HUES48 (cell line): ENCODE measurements at regions not wholly inside any gene's neighbourhood (a gene's known extent, or its start where the extent isn't known, plus 50 kb on each side); places are given as distances from the start of the nearest gene placed in this dataset.

Experiments used
- H3K27ac ChIP-seq: one replicate; pipeline ENCODE4 v1.7.0; 2013; ENCODE audit warnings: low read depth, low read length, inconsistent platforms
- H3K27me3 ChIP-seq: 2 replicates; pipeline ENCODE4 v1.6.1; 2013; ENCODE audit warnings: mild to moderate bottlenecking, low read length; ENCODE audit not compliant: control insufficient read depth, insufficient read depth
- H3K36me3 ChIP-seq: 2 replicates; pipeline ENCODE4 v1.6.1; 2013; ENCODE audit warnings: low read length; ENCODE audit not compliant: control insufficient read depth, insufficient read depth
- H3K4me1 ChIP-seq: 2 replicates; pipeline ENCODE4 v1.6.1; 2013; ENCODE audit warnings: mild to moderate bottlenecking, low read length; ENCODE audit not compliant: control insufficient read depth, insufficient read depth
- H3K4me3 ChIP-seq: 2 replicates; pipeline ENCODE4 v1.5.1; 2013; ENCODE audit warnings: mild to moderate bottlenecking, low read depth, low read length
- H3K9ac ChIP-seq: 2 replicates; pipeline ENCODE4 v1.6.1; 2013; ENCODE audit warnings: mild to moderate bottlenecking, low read depth, low read length, moderate library complexity
- H3K9me3 ChIP-seq: 2 replicates; pipeline ENCODE4 v1.6.1; 2013; ENCODE audit warnings: low read length; ENCODE audit not compliant: control insufficient read depth, insufficient read depth

GRCh38 chr2:12501469-12502158, 215.1 kb upstream of the TRIB2 start:
- Histone ChIP-seq H3K4me3 (no peak overlapping the region), H3K9me3 (no peaks in the 10 kb centered on the region), H3K4me1 (no peaks in the 10 kb centered on the region), H3K27ac (no peak overlapping the region), H3K27me3 (no peaks in the 10 kb centered on the region), H3K36me3 (no peaks in the 10 kb centered on the region), H3K9ac (no peak overlapping the region)

- no peak overlapping the region for H3K9ac ChIP-seq
- H3K36me3 ChIP-seq: no peaks in the 10 kb centered on the region
- H3K4me1 ChIP-seq: no peaks in the 10 kb centered on the region
- no peaks in the 10 kb centered on the region for H3K9me3 ChIP-seq
- no peak overlapping the region for H3K27ac ChIP-seq
- no peaks in the 10 kb centered on the region for H3K27me3 ChIP-seq
- no peak overlapping the region for H3K4me3 ChIP-seq
These were observed 214.0 kb upstream of the TRIB2 start for GRCh38 chr2:12502759-12503158.

GRCh38 chr2:12504443-12504842, 212.3 kb upstream of the TRIB2 start:
- H3K4me3 ChIP-seq: no peak overlapping the region
- H3K36me3 ChIP-seq: no peaks in the 10 kb centered on the region
- no peaks in the 10 kb centered on the region for H3K27me3 ChIP-seq
- H3K9ac ChIP-seq: no peak overlapping the region
- H3K4me1 ChIP-seq: no peaks in the 10 kb centered on the region
- H3K27ac ChIP-seq: no peak overlapping the region
- no peaks in the 10 kb centered on the region for H3K9me3 ChIP-seq

GRCh38 chr2:12506846-12507245, 209.9 kb upstream of the TRIB2 start:
- Histone ChIP-seq H3K27ac (no peak overlapping the region), H3K9ac (no peak overlapping the region), H3K4me1 (no peaks in the 10 kb centered on the region), H3K9me3 (no peaks in the 10 kb centered on the region), H3K27me3 (no peaks in the 10 kb centered on the region), H3K36me3 (no peaks in the 10 kb centered on the region), H3K4me3 (no peak overlapping the region)

- H3K36me3 ChIP-seq: no peaks in the 10 kb centered on the region
- H3K27ac ChIP-seq: no peak overlapping the region
- no peak overlapping the region for H3K9ac ChIP-seq
- H3K9me3 ChIP-seq: no peaks in the 10 kb centered on the region
- H3K27me3 ChIP-seq: no peaks in the 10 kb centered on the region
- no peak overlapping the region for H3K4me3 ChIP-seq
- H3K4me1 ChIP-seq: no peaks in the 10 kb centered on the region
These were observed 209.4 kb upstream of the TRIB2 start for GRCh38 chr2:12507295-12507694.

- Histone ChIP-seq H3K9me3 (no peaks in the 10 kb centered on the region), H3K27ac (no peak overlapping the region), H3K36me3 (no peaks in the 10 kb centered on the region), H3K4me1 (no peaks in the 10 kb centered on the region), H3K27me3 (no peaks in the 10 kb centered on the region), H3K9ac (no peak overlapping the region), H3K4me3 (no peak overlapping the region)
These were observed 206.7 kb upstream of the TRIB2 start for GRCh38 chr2:12510070-12510469.

GRCh38 chr2:12513339-12513738, 203.4 kb upstream of the TRIB2 start:
- H3K27me3 ChIP-seq: no peaks in the 10 kb centered on the region
- H3K4me1 ChIP-seq: no peaks in the 10 kb centered on the region
- H3K9ac ChIP-seq: no peak overlapping the region
- no peaks in the 10 kb centered on the region for H3K9me3 ChIP-seq
- no peak overlapping the region for H3K27ac ChIP-seq
- H3K36me3 ChIP-seq: no peaks in the 10 kb centered on the region
- no peak overlapping the region for H3K4me3 ChIP-seq

- Histone ChIP-seq H3K4me3 (no peak overlapping the region), H3K36me3 (no peaks in the 10 kb centered on the region), H3K27ac (no peak overlapping the region), H3K9ac (no peak overlapping the region), H3K9me3 (no peaks in the 10 kb centered on the region), H3K27me3 (no peaks in the 10 kb centered on the region), H3K4me1 (no peaks in the 10 kb centered on the region)
These were observed 202.6 kb upstream of the TRIB2 start for GRCh38 chr2:12514168-12514567.

- Histone ChIP-seq H3K36me3 (no peaks in the 10 kb centered on the region), H3K9me3 (no peaks in the 10 kb centered on the region), H3K4me3 (no peak overlapping the region), H3K9ac (no peak overlapping the region), H3K4me1 (no peaks in the 10 kb centered on the region), H3K27me3 (no peaks in the 10 kb centered on the region), H3K27ac (no peak overlapping the region)
These were observed 201.9 kb upstream of the TRIB2 start for GRCh38 chr2:12514631-12515437.

GRCh38 chr2:12515871-12516270, 200.9 kb upstream of the TRIB2 start:
- Histone ChIP-seq H3K4me3 (no peak overlapping the region), H3K9ac (no peak overlapping the region), H3K9me3 (no peaks in the 10 kb centered on the region), H3K4me1 (no peaks in the 10 kb centered on the region), H3K36me3 (no peaks in the 10 kb centered on the region), H3K27ac (no peak overlapping the region), H3K27me3 (no peaks in the 10 kb centered on the region)

- no peaks in the 10 kb centered on the region for H3K27me3 ChIP-seq
- H3K9ac ChIP-seq: no peak overlapping the region
- no peaks in the 10 kb centered on the region for H3K9me3 ChIP-seq
- no peak overlapping the region for H3K4me3 ChIP-seq
- H3K36me3 ChIP-seq: no peaks in the 10 kb centered on the region
- H3K4me1 ChIP-seq: 0 out of 2 replicates have a peak, but pooled peaks cover 2% of the 10 kb centered on the region
- no peak overlapping the region for H3K27ac ChIP-seq
These were observed 183.3 kb upstream of the TRIB2 start for GRCh38 chr2:12533337-12534005.
